ENCODE measurements at regions not wholly inside any gene's neighbourhood (a gene's known extent, or its start where the extent isn't known, plus 50 kb on each side); places are given as distances from the start of the nearest gene placed in this dataset.

DNA sequence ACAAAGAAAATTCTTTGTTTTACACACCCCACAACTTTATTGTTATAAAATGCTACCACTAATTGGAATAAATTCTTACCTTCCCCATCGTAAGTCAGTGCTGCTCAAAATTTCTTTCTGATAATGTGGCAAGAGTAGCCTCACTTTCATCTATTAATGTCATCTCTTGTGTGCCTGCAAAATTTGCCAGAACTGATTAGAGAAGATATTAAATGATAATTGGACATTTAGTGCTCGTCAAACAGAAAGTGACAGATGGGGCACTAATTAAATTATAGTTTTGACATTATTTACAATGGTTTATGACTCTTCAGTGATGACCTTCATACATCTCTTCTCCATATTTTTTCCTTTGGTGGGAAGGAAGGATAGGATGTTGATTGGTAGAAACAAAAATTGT, 690.9 kb downstream of the NXPH1 start:
- no peak for ATAC-seq
- H3K4me3 Mint-ChIP-seq, result no peak overlapping the region
- CTCF ChIA-PET, result no interaction called here
- H3K9me3 Mint-ChIP-seq, result no peaks in the 10 kb centered on the region
- H3K27ac Mint-ChIP-seq, result no peak overlapping the region
- no peaks in the 10 kb centered on the region for H3K36me3 Mint-ChIP-seq
- POLR2A ChIA-PET, result interaction anchor here (0.6 to 0.7 kb wide), 2 partner anchors 14 to 541 kb away, joined by 3 to 5 read pairs; no protein-coding TSS in a partner anchor
- no peaks in the 10 kb centered on the region for H3K27me3 Mint-ChIP-seq (ENCODE audit: low read depth)
- no peak for DNase-seq (ENCODE audit: low spot score)
- TF ChIP-seq ZNF121 (CRISPR knock-in tag; IDR thresholded peaks at IDR 0.05) (no peak), GTF2I (CRISPR knock-in tag; conservative IDR thresholded peaks at IDR 0.05) (no peak), ZNF263 (CRISPR knock-in tag; IDR thresholded peaks at IDR 0.05; ENCODE audit: low read depth) (no peak), ZNF423 (CRISPR knock-in tag; IDR thresholded peaks at IDR 0.05) (no peak), OVOL2 (CRISPR knock-in tag; IDR thresholded peaks at IDR 0.05; ENCODE audit: borderline replicate concordance) (no peak), JAZF1 (CRISPR knock-in tag; IDR thresholded peaks at IDR 0.05) (no peak), FOXJ3 (CRISPR knock-in tag; IDR thresholded peaks at IDR 0.05; ENCODE audit: borderline replicate concordance) (no peak)
- TF ChIP-seq, protein P1, sequence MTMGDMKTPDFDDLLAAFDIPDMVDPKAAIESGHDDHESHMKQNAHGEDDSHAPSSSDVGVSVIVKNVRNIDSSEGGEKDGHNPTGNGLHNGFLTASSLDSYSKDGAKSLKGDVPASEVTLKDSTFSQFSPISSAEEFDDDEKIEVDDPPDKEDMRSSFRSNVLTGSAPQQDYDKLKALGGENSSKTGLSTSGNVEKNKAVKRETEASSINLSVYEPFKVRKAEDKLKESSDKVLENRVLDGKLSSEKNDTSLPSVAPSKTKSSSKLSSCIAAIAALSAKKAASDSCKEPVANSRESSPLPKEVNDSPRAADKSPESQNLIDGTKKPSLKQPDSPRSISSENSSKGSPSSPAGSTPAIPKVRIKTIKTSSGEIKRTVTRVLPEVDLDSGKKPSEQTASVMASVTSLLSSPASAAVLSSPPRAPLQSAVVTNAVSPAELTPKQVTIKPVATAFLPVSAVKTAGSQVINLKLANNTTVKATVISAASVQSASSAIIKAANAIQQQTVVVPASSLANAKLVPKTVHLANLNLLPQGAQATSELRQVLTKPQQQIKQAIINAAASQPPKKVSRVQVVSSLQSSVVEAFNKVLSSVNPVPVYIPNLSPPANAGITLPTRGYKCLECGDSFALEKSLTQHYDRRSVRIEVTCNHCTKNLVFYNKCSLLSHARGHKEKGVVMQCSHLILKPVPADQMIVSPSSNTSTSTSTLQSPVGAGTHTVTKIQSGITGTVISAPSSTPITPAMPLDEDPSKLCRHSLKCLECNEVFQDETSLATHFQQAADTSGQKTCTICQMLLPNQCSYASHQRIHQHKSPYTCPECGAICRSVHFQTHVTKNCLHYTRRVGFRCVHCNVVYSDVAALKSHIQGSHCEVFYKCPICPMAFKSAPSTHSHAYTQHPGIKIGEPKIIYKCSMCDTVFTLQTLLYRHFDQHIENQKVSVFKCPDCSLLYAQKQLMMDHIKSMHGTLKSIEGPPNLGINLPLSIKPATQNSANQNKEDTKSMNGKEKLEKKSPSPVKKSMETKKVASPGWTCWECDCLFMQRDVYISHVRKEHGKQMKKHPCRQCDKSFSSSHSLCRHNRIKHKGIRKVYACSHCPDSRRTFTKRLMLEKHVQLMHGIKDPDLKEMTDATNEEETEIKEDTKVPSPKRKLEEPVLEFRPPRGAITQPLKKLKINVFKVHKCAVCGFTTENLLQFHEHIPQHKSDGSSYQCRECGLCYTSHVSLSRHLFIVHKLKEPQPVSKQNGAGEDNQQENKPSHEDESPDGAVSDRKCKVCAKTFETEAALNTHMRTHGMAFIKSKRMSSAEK (CRISPR knock-in tag; IDR thresholded peaks at IDR 0.05; ENCODE audit: borderline replicate concordance), result no peak
- peaks cover 20% of the 10 kb centered on the region for H3K4me1 Mint-ChIP-seq

DNA sequence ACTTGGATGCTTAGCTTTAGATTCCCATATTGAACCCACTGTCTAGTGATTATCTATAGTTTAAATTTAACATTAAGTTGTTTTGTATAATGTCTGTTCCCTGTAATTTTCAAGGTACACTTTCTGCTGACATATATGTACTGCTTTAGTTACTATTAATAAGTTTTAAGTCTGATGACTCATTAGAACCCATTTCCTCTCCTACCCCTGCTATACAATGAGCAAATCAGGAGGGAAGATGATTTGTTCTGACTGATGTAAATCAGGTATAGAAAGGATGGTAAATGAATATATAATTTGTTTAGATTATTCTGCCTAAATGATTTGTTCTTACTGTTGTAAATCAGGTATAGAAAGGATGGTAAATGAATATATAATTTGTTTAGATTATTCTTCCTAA, 691.8 kb downstream of the NXPH1 start:
- no peak for DNase-seq (ENCODE audit: low spot score)
- no peak for ATAC-seq
- Mint-ChIP-seq H3K4me1 (peaks cover 28% of the 10 kb centered on the region), H3K36me3 (no peaks in the 10 kb centered on the region), H3K9me3 (no peaks in the 10 kb centered on the region; the same call in 1 of the 2 replicates), H3K4me3 (no peak overlapping the region), H3K27me3 (ENCODE audit: low read depth) (no peaks in the 10 kb centered on the region), H3K27ac (no peak overlapping the region)
- TF ChIP-seq HMGA2 (CRISPR knock-in tag; IDR thresholded peaks at IDR 0.05) (no peak), ETV6 (CRISPR knock-in tag; IDR thresholded peaks at IDR 0.05) (no peak), ZNF423 (CRISPR knock-in tag; IDR thresholded peaks at IDR 0.05) (no peak)
- TF ChIP-seq, protein P2, sequence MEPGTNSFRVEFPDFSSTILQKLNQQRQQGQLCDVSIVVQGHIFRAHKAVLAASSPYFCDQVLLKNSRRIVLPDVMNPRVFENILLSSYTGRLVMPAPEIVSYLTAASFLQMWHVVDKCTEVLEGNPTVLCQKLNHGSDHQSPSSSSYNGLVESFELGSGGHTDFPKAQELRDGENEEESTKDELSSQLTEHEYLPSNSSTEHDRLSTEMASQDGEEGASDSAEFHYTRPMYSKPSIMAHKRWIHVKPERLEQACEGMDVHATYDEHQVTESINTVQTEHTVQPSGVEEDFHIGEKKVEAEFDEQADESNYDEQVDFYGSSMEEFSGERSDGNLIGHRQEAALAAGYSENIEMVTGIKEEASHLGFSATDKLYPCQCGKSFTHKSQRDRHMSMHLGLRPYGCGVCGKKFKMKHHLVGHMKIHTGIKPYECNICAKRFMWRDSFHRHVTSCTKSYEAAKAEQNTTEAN (CRISPR knock-in tag; IDR thresholded peaks at IDR 0.05), result no peak
- ChIA-PET POLR2A (interaction anchor here (0.7 kb wide), 1 partner anchor 13 kb away, joined by 3 read pairs; no protein-coding TSS in a partner anchor), CTCF (no interaction called here)

- Mint-ChIP-seq H3K9me3 (peaks cover 6% of the 10 kb centered on the region), H3K27me3 (ENCODE audit: low read depth) (no peaks in the 10 kb centered on the region), H3K27ac (no peak overlapping the region), H3K36me3 (0 out of 2 replicates have a peak, but pooled peaks cover 3% of the 10 kb centered on the region), H3K4me1 (peaks cover 21% of the 10 kb centered on the region), H3K4me3 (no peak overlapping the region)
- ChIA-PET POLR2A (no interaction called here), CTCF (no interaction called here)
- DNase-seq (ENCODE audit: low spot score) (no peak), ATAC-seq (no peak)
- no peak for TF ChIP-seq TP53 (CRISPR knock-in tag; IDR thresholded peaks at IDR 0.05)
- no peak for TF ChIP-seq ZNF121 (CRISPR knock-in tag; IDR thresholded peaks at IDR 0.05)
- no peak for TF ChIP-seq ZNF671 (CRISPR knock-in tag; IDR thresholded peaks at IDR 0.05)
- TF ChIP-seq, protein P1 (CRISPR knock-in tag; IDR thresholded peaks at IDR 0.05; ENCODE audit: borderline replicate concordance), result no peak
- TF ChIP-seq, protein P3, sequence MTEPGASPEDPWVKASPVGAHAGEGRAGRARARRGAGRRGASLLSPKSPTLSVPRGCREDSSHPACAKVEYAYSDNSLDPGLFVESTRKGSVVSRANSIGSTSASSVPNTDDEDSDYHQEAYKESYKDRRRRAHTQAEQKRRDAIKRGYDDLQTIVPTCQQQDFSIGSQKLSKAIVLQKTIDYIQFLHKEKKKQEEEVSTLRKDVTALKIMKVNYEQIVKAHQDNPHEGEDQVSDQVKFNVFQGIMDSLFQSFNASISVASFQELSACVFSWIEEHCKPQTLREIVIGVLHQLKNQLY (CRISPR knock-in tag; IDR thresholded peaks at IDR 0.05), result no peak
- no peak for TF ChIP-seq JAZF1 (CRISPR knock-in tag; IDR thresholded peaks at IDR 0.05)
- no peak for TF ChIP-seq KAT7 (CRISPR knock-in tag; IDR thresholded peaks at IDR 0.05; ENCODE audit: borderline replicate concordance)
- no peak for TF ChIP-seq MYBL2 (CRISPR knock-in tag; IDR thresholded peaks at IDR 0.05)
- no peak for TF ChIP-seq PRRX2 (CRISPR knock-in tag; IDR thresholded peaks at IDR 0.05)
- TF ChIP-seq ZNF423 (CRISPR knock-in tag; IDR thresholded peaks at IDR 0.05), result no peak
- no peak for TF ChIP-seq FOXP1 (CRISPR knock-in tag; IDR thresholded peaks at IDR 0.05; ENCODE audit: borderline replicate concordance)
- TF ChIP-seq PREB (CRISPR knock-in tag; IDR thresholded peaks at IDR 0.05; ENCODE audit: borderline replicate concordance), result no peak
- no peak for TF ChIP-seq ELF4 (CRISPR knock-in tag; IDR thresholded peaks at IDR 0.05; ENCODE audit: low read depth)
- no peak for TF ChIP-seq MXD4 (CRISPR knock-in tag; IDR thresholded peaks at IDR 0.05; ENCODE audit: borderline replicate concordance)
- TF ChIP-seq FOXJ3 (CRISPR knock-in tag; IDR thresholded peaks at IDR 0.05; ENCODE audit: borderline replicate concordance), result no peak
- no peak for TF ChIP-seq OVOL2 (CRISPR knock-in tag; IDR thresholded peaks at IDR 0.05; ENCODE audit: borderline replicate concordance)
These were observed 694.5 kb downstream of the NXPH1 start for GRCh38 chr7:9127901-9128300.

Measured in WTC11 (cell line).